ENCODE measurements at regions not wholly inside any gene's neighbourhood (a gene's known extent, or its start where the extent isn't known, plus 50 kb on each side); places are given as distances from the start of the nearest gene placed in this dataset.

- no peaks in the 10 kb centered on the region for H3K36me3 ChIP-seq (ENCODE audit: control insufficient read depth, insufficient read depth, low read length)
- H3K27me3 Mint-ChIP-seq (ENCODE audit: insufficient read depth, unreplicated experiment): no peaks in the 10 kb centered on the region
- intact Hi-C loops (cut with micrococcal nuclease; ENCODE audit: unreplicated experiment): no loop called here
- DNase-seq: no peak
- no peaks in the 10 kb centered on the region for H3K9me3 Mint-ChIP-seq (ENCODE audit: unreplicated experiment)
- ChIA-PET POLR2A (no interaction called here), CTCF (interaction anchor here (0.6 kb wide), 1 partner anchor 19 kb away, joined by 3 read pairs; no protein-coding TSS in a partner anchor)
- no peaks in the 10 kb centered on the region for H3K4me1 ChIP-seq
- BruUV-seq (replicated peaks): no TSS peak
- H3K9me3 ChIP-seq: no peaks in the 10 kb centered on the region
- H3K36me3 Mint-ChIP-seq (ENCODE audit: insufficient read depth, unreplicated experiment): no peaks in the 10 kb centered on the region
- H3K4me1 Mint-ChIP-seq (ENCODE audit: low read depth, unreplicated experiment): peaks cover 2% of the 10 kb centered on the region
- no peak for TF ChIP-seq CTCF (IDR thresholded peaks at IDR 0.05; ENCODE audit: insufficient read depth in 1 of 2, low read depth in 1 of 2, low read length in 1 of 2, severe bottlenecking in 1 of 2, unreplicated experiment in 1 of 2)
- no peak overlapping the region for H3K27ac Mint-ChIP-seq (ENCODE audit: unreplicated experiment)
- no peak overlapping the region for H3K4me3 ChIP-seq (ENCODE audit: low read depth, low read length)
- H3K27me3 ChIP-seq (replicated peaks; ENCODE audit: control insufficient read depth, insufficient read depth, low read length): no peaks in the 10 kb centered on the region
- no peak overlapping the region for H3K4me3 Mint-ChIP-seq (ENCODE audit: unreplicated experiment)
These were observed 363.5 kb upstream of the KLHL29 start for GRCh38 chr2:23021311-23022120.

GRCh38 chr2:23023722-23024121 is 361.3 kb upstream of the KLHL29 start:
- H3K27me3 Mint-ChIP-seq (ENCODE audit: insufficient read depth, unreplicated experiment): no peaks in the 10 kb centered on the region
- H3K4me3 Mint-ChIP-seq (ENCODE audit: unreplicated experiment): no peak overlapping the region
- Histone ChIP-seq H3K36me3 (ENCODE audit: control insufficient read depth, insufficient read depth, low read length) (no peaks in the 10 kb centered on the region), H3K9me3 (no peaks in the 10 kb centered on the region), H3K27me3 (replicated peaks; ENCODE audit: control insufficient read depth, insufficient read depth, low read length) (no peaks in the 10 kb centered on the region), H3K4me1 (peaks cover 15% of the 10 kb centered on the region), H3K4me3 (ENCODE audit: low read depth, low read length) (no peak overlapping the region)
- H3K36me3 Mint-ChIP-seq (ENCODE audit: insufficient read depth, unreplicated experiment): no peaks in the 10 kb centered on the region
- DNase-seq: no peak
- TF ChIP-seq CTCF (IDR thresholded peaks at IDR 0.05; ENCODE audit: insufficient read depth in 1 of 2, low read depth in 1 of 2, low read length in 1 of 2, severe bottlenecking in 1 of 2, unreplicated experiment in 1 of 2): no peak
- ChIA-PET POLR2A (no interaction called here), CTCF (no interaction called here)
- H3K9me3 Mint-ChIP-seq (ENCODE audit: unreplicated experiment): no peaks in the 10 kb centered on the region
- intact Hi-C loops (cut with micrococcal nuclease; ENCODE audit: unreplicated experiment): no loop called here
- H3K4me1 Mint-ChIP-seq (ENCODE audit: low read depth, unreplicated experiment): peaks cover 11% of the 10 kb centered on the region
- BruUV-seq (replicated peaks): no TSS peak
- H3K27ac Mint-ChIP-seq (ENCODE audit: unreplicated experiment): no peak overlapping the region

DNA sequence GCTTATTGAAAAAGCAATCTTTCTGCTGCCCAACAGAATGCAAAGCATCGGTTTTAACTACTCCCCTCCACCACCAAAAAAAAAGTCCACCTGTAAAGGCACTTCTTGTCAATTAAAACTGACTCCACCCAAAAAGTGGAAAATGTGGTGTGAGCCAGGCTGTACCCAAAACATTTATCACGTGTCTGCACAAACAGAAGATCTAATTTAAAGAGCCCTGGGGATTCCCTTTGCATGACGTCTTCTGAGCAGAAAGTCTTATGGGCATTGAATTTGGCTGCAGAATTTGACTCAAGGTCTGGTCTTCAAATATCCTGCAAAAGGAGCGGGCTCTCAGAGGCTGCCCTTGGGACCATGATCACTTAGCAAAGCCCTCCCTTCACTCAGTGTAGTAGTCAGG is 358.3 kb upstream of the KLHL29 start:
- Histone ChIP-seq H3K9me3 (no peaks in the 10 kb centered on the region), H3K36me3 (ENCODE audit: control insufficient read depth, insufficient read depth, low read length) (no peaks in the 10 kb centered on the region), H3K27me3 (replicated peaks; ENCODE audit: control insufficient read depth, insufficient read depth, low read length) (no peaks in the 10 kb centered on the region), H3K4me1 (peaks cover 20% of the 10 kb centered on the region), H3K4me3 (ENCODE audit: low read depth, low read length) (no peak overlapping the region)
- ChIA-PET POLR2A (no interaction called here), CTCF (no interaction called here)
- no peaks in the 10 kb centered on the region for H3K9me3 Mint-ChIP-seq (ENCODE audit: unreplicated experiment)
- H3K36me3 Mint-ChIP-seq (ENCODE audit: insufficient read depth, unreplicated experiment): no peaks in the 10 kb centered on the region
- no peak overlapping the region for H3K4me3 Mint-ChIP-seq (ENCODE audit: unreplicated experiment)
- peaks cover 11% of the 10 kb centered on the region for H3K4me1 Mint-ChIP-seq (ENCODE audit: low read depth, unreplicated experiment)
- intact Hi-C loops (cut with micrococcal nuclease; ENCODE audit: unreplicated experiment): no loop called here
- no TSS peak for BruUV-seq (replicated peaks)
- no peak for DNase-seq
- H3K27ac Mint-ChIP-seq (ENCODE audit: unreplicated experiment): no peak overlapping the region
- no peak for TF ChIP-seq CTCF (IDR thresholded peaks at IDR 0.05; ENCODE audit: insufficient read depth in 1 of 2, low read depth in 1 of 2, low read length in 1 of 2, severe bottlenecking in 1 of 2, unreplicated experiment in 1 of 2)
- H3K27me3 Mint-ChIP-seq (ENCODE audit: insufficient read depth, unreplicated experiment): peaks cover under 1% of the 10 kb centered on the region

Data from Caco-2 (cell line).